ENCODE measurements at regions not wholly inside any gene's neighbourhood (a gene's known extent, or its start where the extent isn't known, plus 50 kb on each side); places are given as distances from the start of the nearest gene placed in this dataset.

GRCh38 chr6:169383265-169383664, 129.6 kb upstream of the THBS2 start:
- no peaks in the 10 kb centered on the region for H3K9me3 ChIP-seq
- no peaks in the 10 kb centered on the region for H3K4me1 ChIP-seq
- DNase-seq (ENCODE audit: low spot score), result peak; percentile 23
- no peak for TF ChIP-seq CTCF (IDR thresholded peaks at IDR 0.05)
- no peaks in the 10 kb centered on the region for H3K36me3 ChIP-seq
- no peak overlapping the region for H3K4me3 ChIP-seq
- H3K27ac ChIP-seq, result no peak overlapping the region
- no peaks in the 10 kb centered on the region for H3K27me3 ChIP-seq

GRCh38 chr6:169382735-169383134, 129.1 kb upstream of the THBS2 start:
- Histone ChIP-seq H3K27me3 (no peaks in the 10 kb centered on the region), H3K4me3 (no peak overlapping the region), H3K4me1 (no peaks in the 10 kb centered on the region), H3K9me3 (no peaks in the 10 kb centered on the region), H3K27ac (no peak overlapping the region), H3K36me3 (no peaks in the 10 kb centered on the region)
- TF ChIP-seq CTCF (IDR thresholded peaks at IDR 0.05), result no peak
- peak; percentile 21 for DNase-seq (ENCODE audit: low spot score)

GRCh38 chr6:169381988-169382387, 128.3 kb upstream of the THBS2 start:
- no peak for TF ChIP-seq CTCF (IDR thresholded peaks at IDR 0.05)
- H3K36me3 ChIP-seq, result no peaks in the 10 kb centered on the region
- no peak overlapping the region for H3K27ac ChIP-seq
- no peaks in the 10 kb centered on the region for H3K4me1 ChIP-seq
- no peaks in the 10 kb centered on the region for H3K9me3 ChIP-seq
- DNase-seq (ENCODE audit: low spot score), result no peak
- no peak overlapping the region for H3K4me3 ChIP-seq
- H3K27me3 ChIP-seq, result no peaks in the 10 kb centered on the region

GRCh38 chr6:169380493-169380892, 126.8 kb upstream of the THBS2 start:
- no peak for TF ChIP-seq CTCF (IDR thresholded peaks at IDR 0.05)
- DNase-seq (ENCODE audit: low spot score), result peak; percentile 16
- no peak overlapping the region for H3K27ac ChIP-seq

GRCh38 chr6:169379495-169380070, 125.9 kb upstream of the THBS2 start:
- no peak for DNase-seq (ENCODE audit: low spot score)
- TF ChIP-seq CTCF (IDR thresholded peaks at IDR 0.05), result no peak
- Histone ChIP-seq H3K27ac (no peak overlapping the region), H3K4me1 (no peaks in the 10 kb centered on the region), H3K27me3 (no peaks in the 10 kb centered on the region), H3K4me3 (no peak overlapping the region), H3K36me3 (no peaks in the 10 kb centered on the region), H3K9me3 (peaks cover 0 to 19% of the 10 kb centered on the region in 2 donors)

More at GRCh38 chr6:169380493-169380892, 126.8 kb upstream of the THBS2 start:
- Histone ChIP-seq H3K27me3 (no peaks in the 10 kb centered on the region), H3K4me1 (no peaks in the 10 kb centered on the region), H3K36me3 (no peaks in the 10 kb centered on the region), H3K4me3 (no peak overlapping the region), H3K9me3 (peaks cover 0 to 11% of the 10 kb centered on the region in 2 donors)
